ENCODE measurements at regions not wholly inside any gene's neighbourhood (a gene's known extent, or its start where the extent isn't known, plus 50 kb on each side); places are given as distances from the start of the nearest gene placed in this dataset.

- Histone ChIP-seq H4K20me1 (replicated peaks; ENCODE audit: insufficient read depth) (no peaks in the 10 kb centered on the region), H3K4me2 (no peak overlapping the region), H3F3A (replicated peaks; ENCODE audit: low read depth) (no peaks in the 10 kb centered on the region), H3K27me3 (ENCODE audit: insufficient read depth) (no peaks in the 10 kb centered on the region), H2AFZ (no peak overlapping the region), H3K4me3 (no peak overlapping the region), H3K79me2 (replicated peaks; ENCODE audit: insufficient read depth) (no peaks in the 10 kb centered on the region), H3K27ac (ENCODE audit: low read depth) (no peak overlapping the region), H3K4me1 (ENCODE audit: insufficient read depth) (no peaks in the 10 kb centered on the region), H3K36me3 (ENCODE audit: insufficient read depth) (no peaks in the 10 kb centered on the region), H3K9me2 (ENCODE audit: insufficient read depth) (no peaks in the 10 kb centered on the region)
- Mint-ChIP-seq H3K4me3 (no peak overlapping the region), H3K27me3 (ENCODE audit: insufficient read depth, low read depth, poor library complexity) (peaks cover 2% of the 10 kb centered on the region), H3K27ac (no peak overlapping the region), H3K4me1 (no peaks in the 10 kb centered on the region), H3K36me3 (ENCODE audit: low read depth) (no peaks in the 10 kb centered on the region), H3K9me3 (no peaks in the 10 kb centered on the region; the same call in 2 of the 3 replicates)
- TF ChIP-seq ZNF331 (CRISPR knock-in tag; IDR thresholded peaks at IDR 0.05; ENCODE audit: low read depth) (no peak), JUNB (IDR thresholded peaks at IDR 0.05; ENCODE audit: unreplicated experiment) (no peak), NANOG (IDR thresholded peaks at IDR 0.05; ENCODE audit: borderline replicate concordance) (no peak), EZH2 (IDR thresholded peaks at IDR 0.05; ENCODE audit: low read depth, unreplicated experiment) (no peak), EZH2phosphoT487 (IDR thresholded peaks at IDR 0.05; ENCODE audit: unreplicated experiment) (no peak), REST (IDR thresholded peaks at IDR 0.05; ENCODE audit: unreplicated experiment) (no peak), CREB1 (CRISPR knock-in tag; IDR thresholded peaks at IDR 0.05; ENCODE audit: low read depth) (no peak), STAT1 (IDR thresholded peaks at IDR 0.05; ENCODE audit: unreplicated experiment) (no peak), POLR2AphosphoS5 (IDR thresholded peaks at IDR 0.05; ENCODE audit: low read depth) (no peak), ZNF462 (CRISPR knock-in tag; IDR thresholded peaks at IDR 0.05) (no peak), ZNF114 (CRISPR knock-in tag; IDR thresholded peaks at IDR 0.05) (no peak), ETS1 (IDR thresholded peaks at IDR 0.05) (no peak)
- DNase-seq (ENCODE audit: low spot score) = no peak
- no peak for ATAC-seq
Measured at GRCh38 chr2:108067820-108068405, 81.6 kb downstream of the SLC5A7 start.
